ENCODE measurements at regions not wholly inside any gene's neighbourhood (a gene's known extent, or its start where the extent isn't known, plus 50 kb on each side); places are given as distances from the start of the nearest gene placed in this dataset.
A peak's percentile ranks its signal among the peaks of the same experiment; 100 is the strongest.
"Not testable (repeated sequence)": the region's sequence is repeated elsewhere in the genome, so short reads cannot be mapped to it uniquely, and the experiment has no call there.

DNA sequence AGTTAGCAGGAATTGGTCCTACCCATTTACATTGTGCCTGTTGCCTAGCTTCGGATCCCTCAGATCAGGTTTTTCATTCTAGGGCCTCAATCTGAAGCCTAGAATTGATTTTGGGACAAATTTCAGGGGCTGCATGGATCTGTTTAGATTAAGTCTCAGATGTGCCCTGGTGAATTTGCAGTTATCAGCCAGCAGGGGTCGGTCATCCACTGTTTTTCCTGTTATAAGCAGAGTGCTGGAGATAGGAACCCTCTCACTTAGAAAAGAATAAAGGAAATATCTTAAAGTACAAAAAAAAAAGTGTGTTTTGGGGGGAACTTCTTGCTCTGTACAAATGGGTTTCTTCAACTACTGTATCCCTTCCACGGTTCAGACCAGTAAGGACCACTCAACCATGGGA lies 212.5 kb downstream of the BCHE start:
- H3K27ac ChIP-seq: no peak overlapping the region
- TF ChIP-seq CTCF (conservative IDR thresholded peaks at IDR 0.05): peak; percentile 14; the same call in 1 of the 2 replicates

GRCh38 chr3:165622356-165622755 lies 214.9 kb downstream of the BCHE start:
- no peak overlapping the region for H3K27ac ChIP-seq
- no peak for TF ChIP-seq CTCF (conservative IDR thresholded peaks at IDR 0.05)

- H3K27ac ChIP-seq: no peak overlapping the region
- no peak for TF ChIP-seq CTCF (conservative IDR thresholded peaks at IDR 0.05)
These were observed 218.2 kb downstream of the BCHE start for GRCh38 chr3:165619069-165619468.

DNA sequence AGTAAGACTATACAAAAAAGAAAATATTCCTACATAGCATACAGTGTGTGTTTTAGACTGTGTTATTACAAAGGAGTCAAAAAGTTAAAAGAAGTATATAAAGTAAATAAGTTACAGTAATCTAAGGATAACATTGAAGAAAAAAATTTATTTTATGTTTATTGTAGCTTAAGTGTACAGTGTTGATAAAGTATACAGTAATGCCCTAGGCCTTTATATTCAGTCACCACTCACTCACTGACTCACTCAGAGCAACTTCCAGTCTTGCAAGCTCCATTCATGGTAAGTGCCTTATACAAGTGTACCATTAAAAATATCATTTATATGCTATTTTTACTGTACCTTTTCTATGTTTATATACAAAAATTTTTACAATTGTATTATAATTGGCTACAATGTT lies 220.1 kb downstream of the BCHE start:
- no peak overlapping the region for H3K27ac ChIP-seq
- no peak for TF ChIP-seq CTCF (conservative IDR thresholded peaks at IDR 0.05)

DNA sequence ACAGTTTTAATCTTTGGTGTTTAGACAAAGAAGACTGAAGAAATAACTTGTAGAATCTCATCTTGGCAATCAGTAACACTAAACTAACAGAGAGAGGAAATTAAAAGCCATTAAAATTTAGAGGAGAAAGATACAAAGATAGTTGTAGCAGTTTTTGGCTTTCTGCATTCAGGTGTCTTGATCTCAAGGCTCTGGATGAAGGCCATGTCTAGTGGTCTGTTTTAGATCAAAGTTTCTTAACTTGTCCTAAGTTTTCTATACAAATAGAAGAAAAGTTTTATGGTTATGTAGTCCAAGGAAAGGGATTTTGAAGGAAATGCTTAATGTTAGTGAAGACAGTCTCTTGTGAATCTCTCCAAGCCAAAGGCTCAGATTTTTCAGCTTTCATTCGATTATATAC lies 222.9 kb downstream of the BCHE start:
- H3K27ac ChIP-seq: peak overlapping the region; percentile 32
- TF ChIP-seq CTCF (conservative IDR thresholded peaks at IDR 0.05): no peak

DNA sequence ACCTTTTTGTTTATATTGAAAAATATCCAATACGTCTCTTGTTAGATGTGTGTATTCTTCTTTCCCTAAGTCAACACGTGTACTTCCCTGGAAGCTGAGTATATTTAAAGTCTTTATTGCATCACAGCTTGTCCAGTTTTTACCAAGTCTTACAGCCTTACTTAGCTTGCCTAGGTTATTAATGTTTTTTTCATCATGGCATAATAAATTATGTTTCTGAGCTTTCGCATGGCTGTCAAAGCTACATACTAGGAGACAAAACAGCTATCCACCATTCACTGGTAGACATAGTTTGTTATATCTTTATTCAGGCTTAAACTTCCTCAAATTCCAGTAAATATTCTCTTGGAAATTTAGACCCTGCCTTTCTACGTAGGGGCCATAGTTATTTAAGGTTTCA lies 224.2 kb downstream of the BCHE start:
- peak overlapping the region; percentile 32; the same call in 1 of the 2 replicates for H3K27ac ChIP-seq
- TF ChIP-seq CTCF (conservative IDR thresholded peaks at IDR 0.05): no peak

GRCh38 chr3:165607221-165607620 lies 230.0 kb downstream of the BCHE start:
- H3K27ac ChIP-seq: no peak overlapping the region
- no peak for TF ChIP-seq CTCF (conservative IDR thresholded peaks at IDR 0.05)

DNA sequence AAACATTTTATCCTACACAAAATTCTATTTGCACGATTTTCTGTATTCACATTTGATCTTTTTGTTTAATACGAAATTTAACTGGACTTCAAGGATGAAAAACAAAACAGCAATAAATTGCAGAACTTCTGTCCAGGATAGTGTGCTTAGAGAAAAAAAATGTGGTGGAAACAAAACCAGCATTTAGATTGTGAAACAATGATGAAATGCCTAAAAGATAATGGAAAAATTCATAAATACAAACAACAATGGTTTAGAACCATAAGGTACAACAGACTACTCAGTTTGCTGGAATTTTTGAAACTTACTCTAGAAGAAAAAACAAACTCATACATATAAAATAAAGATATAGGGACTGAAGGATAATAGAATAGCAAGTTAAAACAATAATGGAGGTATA lies 234.0 kb downstream of the BCHE start:
- TF ChIP-seq CTCF (conservative IDR thresholded peaks at IDR 0.05): no peak

GRCh38 chr3:165572566-165572965 lies 264.7 kb downstream of the BCHE start:
- H3K27ac ChIP-seq: not testable (repeated sequence)

More for the DNA sequence above, 234.0 kb downstream of the BCHE start:
- H3K27ac ChIP-seq: no peak overlapping the region

Data from VCaP (cell line).